Sigmoid colon (tissue), 6 donors: ENCODE measurements at regions not wholly inside any gene's neighbourhood (a gene's known extent, or its start where the extent isn't known, plus 50 kb on each side); places are given as distances from the start of the nearest gene placed in this dataset.

Experiments used
- DNase-seq: peaks from one replicate; pipeline ENCODE4 v3.0.0-alpha.2; 2019
- H3K27ac ChIP-seq, 4 donors: fragments of 200-600 bp; sonication (generic); one replicate each; pipeline ENCODE4 v1.5.1; 2016 to 2019; ENCODE audit warnings: mild to moderate bottlenecking in 1 of 4
- H3K27me3 ChIP-seq, 3 donors: fragments of 200-600 bp; sonication (generic); one replicate each; pipeline ENCODE4 v1.5.1; 2019; ENCODE audit warnings: mild to moderate bottlenecking in 1 of 3
- H3K36me3 ChIP-seq, 4 donors: fragments of 200-600 bp; sonication (generic); one replicate each; pipeline ENCODE4 v1.5.1; 2016 to 2019
- H3K4me1 ChIP-seq, 4 donors: fragments of 200-600 bp; sonication (generic); one replicate each; pipeline ENCODE4 v1.5.1; 2017 to 2019
- H3K4me3 ChIP-seq, 4 donors: fragments of 200-600 bp; sonication (generic); one replicate each; pipeline ENCODE4 v1.5.1; 2017 to 2019; ENCODE audit warnings: mild to moderate bottlenecking in 2 of 4, moderate library complexity in 1 of 4
- H3K9me3 ChIP-seq, 4 donors: fragments of 200-600 bp in 3 of 4; sonication (generic) in 3 of 4; one replicate each; pipeline versions ENCODE4 v1.5.1 to v1.6.1; 2013 to 2019
- CTCF ChIP-seq, 4 experiments: fragments of 450-650 bp in 3 of 4; fragments of 200-600 bp in 1 of 4; IDR thresholded peaks; one replicate each; pipeline ENCODE4 v1.5.1; 2016 to 2019; ENCODE audit warnings: antibody characterized with exemption in 4 of 4, mild to moderate bottlenecking in 3 of 4, moderate library complexity in 2 of 4
- EP300 ChIP-seq, 4 donors: sonication (generic); formaldehyde crosslinking; IDR thresholded peaks; one replicate each; pipeline ENCODE4 v1.6.1; 2017; ENCODE audit warnings: antibody characterized with exemption in 4 of 4
- POLR2A ChIP-seq, 2 donors: fragments of 450-650 bp; IDR thresholded peaks; one replicate each; pipeline ENCODE4 v1.6.1; 2016; ENCODE audit warnings: antibody characterized with exemption in 2 of 2, mild to moderate bottlenecking in 2 of 2, moderate library complexity in 2 of 2
- POLR2AphosphoS5 ChIP-seq, 4 donors: sonication (generic); formaldehyde crosslinking; IDR thresholded peaks; one replicate each; pipeline ENCODE4 v1.6.1; 2017; ENCODE audit warnings: antibody characterized with exemption in 4 of 4
- WGBS, 2 donors: extraction: QIAGEN DNeasy Blood & Tissue Kit; methylation state at CpG; one replicate each; pipeline ENCODE4 v1.1.7; 2013; 5-methylcytosine and 5-hydroxymethylcytosine counted together
- intact Hi-C: fragments of 100-400 bp; cut with DNase I; formaldehyde crosslinking; loops from one replicate; pipeline ENCODE4 v1.15.1; 2023
- donor health status: healthy with polysubstance abuse.
- donor health status: healthy.

GRCh38 chr3:127118366-127118765 is 74.6 kb upstream of the PRR23E start:
- DNase-seq: no peak

DNA sequence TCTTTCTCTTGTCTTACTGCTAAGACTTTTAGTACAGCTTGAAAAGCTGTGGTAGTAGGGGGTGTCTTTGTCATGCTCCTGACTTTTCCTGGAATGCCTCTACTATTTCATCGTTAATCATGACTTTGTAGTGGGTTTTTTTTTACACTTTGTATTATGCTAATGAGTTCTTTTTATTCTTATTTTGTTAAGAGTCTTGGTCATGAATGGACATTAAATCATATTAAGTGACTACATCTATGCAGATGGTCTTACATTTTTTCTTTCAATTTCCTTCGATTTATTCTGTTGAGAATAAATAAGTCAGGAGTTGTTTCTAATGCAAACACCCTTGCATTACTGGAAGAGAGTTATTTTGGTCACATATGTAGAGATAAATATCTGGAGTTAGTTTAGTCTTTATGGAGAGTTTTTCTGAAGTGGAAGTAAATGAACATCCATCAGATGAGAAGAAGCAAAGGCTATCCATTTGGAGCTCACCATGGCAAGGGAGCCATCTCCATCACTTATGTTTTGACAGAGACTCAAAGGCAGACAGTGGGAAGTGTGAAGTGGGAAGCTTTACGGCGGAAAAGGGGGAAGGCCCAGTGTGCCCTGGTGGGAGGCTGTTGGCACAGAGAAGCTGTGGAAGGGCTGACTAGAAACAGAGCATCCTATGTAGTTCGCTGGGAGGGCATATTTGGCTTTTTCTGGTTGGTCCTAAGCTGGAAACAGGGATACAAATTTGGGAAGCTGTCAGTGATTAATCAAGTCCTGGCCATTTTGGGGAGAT is 73.1 kb upstream of the PRR23E start:
- DNase-seq: no peak
- Histone ChIP-seq H3K27me3 (peaks cover 0 to 2% (median 0%) of the 10 kb centered on the region in 3 donors), H3K9me3 (no peaks in the 10 kb centered on the region), H3K36me3 (no peaks in the 10 kb centered on the region), H3K27ac (no peak overlapping the region), H3K4me1 (no peaks in the 10 kb centered on the region), H3K4me3 (no peak overlapping the region)
- WGBS, 2 donors: 75 to 81% methylated on average over 5 of the region's 5 CpGs
- TF ChIP-seq POLR2AphosphoS5 (IDR thresholded peaks at IDR 0.05) (no peak), EP300 (IDR thresholded peaks at IDR 0.05) (no peak), POLR2A (IDR thresholded peaks at IDR 0.05) (no peak), CTCF (IDR thresholded peaks at IDR 0.05) (no peak)
- intact Hi-C loops: no loop called here

More at GRCh38 chr3:127118366-127118765, 74.6 kb upstream of the PRR23E start:
- Histone ChIP-seq H3K4me1 (no peaks in the 10 kb centered on the region), H3K4me3 (no peak overlapping the region), H3K36me3 (no peaks in the 10 kb centered on the region), H3K9me3 (no peaks in the 10 kb centered on the region), H3K27me3 (no peaks in the 10 kb centered on the region), H3K27ac (no peak overlapping the region)
- intact Hi-C loops: no loop called here
- WGBS, 2 donors: 94 to 95% methylated on average over 3 of the region's 3 CpGs
- TF ChIP-seq POLR2AphosphoS5 (IDR thresholded peaks at IDR 0.05): no peak
- TF ChIP-seq EP300 (IDR thresholded peaks at IDR 0.05): no peak
- TF ChIP-seq POLR2A (IDR thresholded peaks at IDR 0.05): no peak
- TF ChIP-seq CTCF (IDR thresholded peaks at IDR 0.05): no peak

- TF ChIP-seq POLR2AphosphoS5 (IDR thresholded peaks at IDR 0.05) (no peak), EP300 (IDR thresholded peaks at IDR 0.05) (no peak), POLR2A (IDR thresholded peaks at IDR 0.05) (no peak), CTCF (IDR thresholded peaks at IDR 0.05) (no peak)
- Histone ChIP-seq H3K27me3 (peaks cover 0 to 7% (median 0%) of the 10 kb centered on the region in 3 donors), H3K27ac (no peak overlapping the region), H3K4me1 (no peaks in the 10 kb centered on the region), H3K4me3 (no peak overlapping the region), H3K9me3 (no peaks in the 10 kb centered on the region), H3K36me3 (no peaks in the 10 kb centered on the region)
- DNase-seq: no peak
- WGBS, 2 donors: 90 to 91% methylated on average over 13 of the region's 13 CpGs
- intact Hi-C loops: no loop called here
These were observed 71.9 kb upstream of the PRR23E start for GRCh38 chr3:127120851-127121647.

- intact Hi-C loops: no loop called here
- WGBS, 2 donors: 31 to 59% methylated on average over 1 of the region's 1 CpG
- no peaks in the 10 kb centered on the region for H3K36me3 ChIP-seq
- no peak overlapping the region for H3K27ac ChIP-seq
- no peaks in the 10 kb centered on the region for H3K4me1 ChIP-seq
- H3K4me3 ChIP-seq: no peak overlapping the region
- H3K9me3 ChIP-seq: no peaks in the 10 kb centered on the region
- DNase-seq: no peak
- H3K27me3 ChIP-seq: peaks cover 0 to 7% (median 0%) of the 10 kb centered on the region in 3 donors
- TF ChIP-seq POLR2AphosphoS5 (IDR thresholded peaks at IDR 0.05): no peak
- TF ChIP-seq CTCF (IDR thresholded peaks at IDR 0.05): no peak
- no peak for TF ChIP-seq POLR2A (IDR thresholded peaks at IDR 0.05)
- no peak for TF ChIP-seq EP300 (IDR thresholded peaks at IDR 0.05)
These were observed 71.0 kb upstream of the PRR23E start for GRCh38 chr3:127121885-127122284.
